Testis (tissue), 2 donors: ENCODE measurements at regions not wholly inside any gene's neighbourhood (a gene's known extent, or its start where the extent isn't known, plus 50 kb on each side); places are given as distances from the start of the nearest gene placed in this dataset.

Source experiments
- DNase-seq: peaks from one replicate; pipeline ENCODE4 v3.0.0-alpha.2; 2019
- H3K27ac ChIP-seq, 2 donors: fragments of 200-600 bp; sonication (generic); one replicate each; pipeline ENCODE4 v1.5.1; 2019
- H3K27me3 ChIP-seq: fragments of 200-600 bp; sonication (generic); one replicate; pipeline ENCODE4 v1.5.1; 2019
- H3K36me3 ChIP-seq: fragments of 200-600 bp; sonication (generic); one replicate; pipeline ENCODE4 v1.5.1; 2017; ENCODE audit warnings: low read depth; ENCODE audit errors: missing control alignments
- H3K4me1 ChIP-seq: fragments of 200-600 bp; sonication (generic); one replicate; pipeline ENCODE4 v1.5.1; 2019
- H3K4me3 ChIP-seq, 2 donors: fragments of 200-600 bp; sonication (generic); one replicate each; pipeline ENCODE4 v1.5.1; 2017 to 2019
- H3K9me3 ChIP-seq: fragments of 200-600 bp; sonication (generic); one replicate; pipeline ENCODE4 v1.5.1; 2017
- CTCF ChIP-seq, 3 experiments: fragments of 450-650 bp in 2 of 3; fragments of 200-600 bp in 1 of 3; sonication (generic) in 1 of 3; IDR thresholded peaks; one replicate each; pipeline ENCODE4 v1.5.1; 2016 to 2019; ENCODE audit warnings: antibody characterized with exemption in 3 of 3, mild to moderate bottlenecking in 2 of 3, moderate library complexity in 1 of 3
- POLR2A ChIP-seq: fragments of 450-650 bp; IDR thresholded peaks from one replicate; pipeline ENCODE4 v1.6.1; 2017; ENCODE audit warnings: antibody characterized with exemption, mild to moderate bottlenecking, moderate library complexity
- WGBS, 2 donors: methylation state at CpG; one replicate each; pipeline ENCODE4 v1.1.5; 2018; 5-methylcytosine and 5-hydroxymethylcytosine counted together
- intact Hi-C: fragments of 100-400 bp; cut with DNase I; formaldehyde crosslinking; loops from one replicate; pipeline ENCODE4 v1.15.1; 2023; ENCODE audit warnings: low total_unique reads

- H3K36me3 ChIP-seq = no peaks in the 10 kb centered on the region
- no peak for TF ChIP-seq CTCF (IDR thresholded peaks at IDR 0.05)
- TF ChIP-seq POLR2A = no peak
- peaks cover 34% of the 10 kb centered on the region for H3K4me1 ChIP-seq
- H3K9me3 ChIP-seq = no peaks in the 10 kb centered on the region
- H3K27me3 ChIP-seq = no peaks in the 10 kb centered on the region
- 44 to 61% methylated on average over 8 of the region's 8 CpGs for WGBS, 2 donors
- DNase-seq = peak; percentile 85
- no peak overlapping the region for H3K4me3 ChIP-seq
- peak overlapping the region; percentile 72 to 84 for H3K27ac ChIP-seq
- intact Hi-C loops = no loop called here
Measured at GRCh38 chr9:107750741-107751566, 261.4 kb upstream of the KLF4 start.

DNA sequence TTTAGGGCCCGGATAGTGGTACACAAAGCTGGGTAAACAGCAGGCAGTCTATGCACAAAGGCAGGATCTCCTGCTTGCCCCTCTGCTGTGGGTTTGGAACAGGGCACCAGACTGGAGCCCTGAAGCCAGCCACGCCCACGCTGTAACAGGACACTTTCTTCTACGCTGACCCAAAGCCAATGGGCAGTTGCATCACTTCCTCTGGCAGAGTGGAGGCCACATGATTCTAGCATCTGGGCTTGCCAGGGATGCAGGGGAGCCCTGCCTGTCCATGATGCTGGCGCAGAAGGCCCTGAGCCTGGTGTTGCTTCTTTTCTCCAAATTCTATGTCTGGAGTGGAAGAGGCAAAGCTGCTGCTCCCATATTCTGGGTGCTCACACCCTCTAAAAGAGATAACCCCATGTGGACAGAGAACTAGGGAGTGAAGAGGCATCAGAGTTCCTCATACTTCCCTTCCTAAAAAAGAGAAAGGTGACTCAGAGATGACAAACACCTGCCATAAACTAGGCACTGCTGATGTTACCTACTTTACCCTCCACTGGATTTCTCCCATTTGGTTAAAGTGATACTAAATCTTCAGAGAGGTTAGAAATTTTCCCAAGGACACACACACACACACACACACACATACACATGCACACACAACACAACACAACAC, 260.3 kb upstream of the KLF4 start:
- 39 to 59% methylated on average over 5 of the region's 5 CpGs for WGBS, 2 donors
- Histone ChIP-seq H3K27ac (peak overlapping the region; percentile 8 to 84), H3K27me3 (no peaks in the 10 kb centered on the region), H3K4me3 (no peak overlapping the region), H3K4me1 (peaks cover 34% of the 10 kb centered on the region), H3K36me3 (no peaks in the 10 kb centered on the region), H3K9me3 (no peaks in the 10 kb centered on the region)
- DNase-seq = peak; percentile 86
- TF ChIP-seq POLR2A (no peak), CTCF (IDR thresholded peaks at IDR 0.05) (no peak)
- intact Hi-C loops = no loop called here

- TF ChIP-seq POLR2A (no peak), CTCF (IDR thresholded peaks at IDR 0.05) (no peak)
- Histone ChIP-seq H3K9me3 (no peaks in the 10 kb centered on the region), H3K27me3 (no peaks in the 10 kb centered on the region), H3K27ac (no peak overlapping the region), H3K4me3 (no peak overlapping the region), H3K4me1 (peaks cover 15% of the 10 kb centered on the region), H3K36me3 (no peaks in the 10 kb centered on the region)
- no peak for DNase-seq
- intact Hi-C loops = no loop called here
- 85 to 93% methylated on average over 2 of the region's 2 CpGs for WGBS, 2 donors
Measured at GRCh38 chr9:107744873-107745272, 255.3 kb upstream of the KLF4 start.

DNA sequence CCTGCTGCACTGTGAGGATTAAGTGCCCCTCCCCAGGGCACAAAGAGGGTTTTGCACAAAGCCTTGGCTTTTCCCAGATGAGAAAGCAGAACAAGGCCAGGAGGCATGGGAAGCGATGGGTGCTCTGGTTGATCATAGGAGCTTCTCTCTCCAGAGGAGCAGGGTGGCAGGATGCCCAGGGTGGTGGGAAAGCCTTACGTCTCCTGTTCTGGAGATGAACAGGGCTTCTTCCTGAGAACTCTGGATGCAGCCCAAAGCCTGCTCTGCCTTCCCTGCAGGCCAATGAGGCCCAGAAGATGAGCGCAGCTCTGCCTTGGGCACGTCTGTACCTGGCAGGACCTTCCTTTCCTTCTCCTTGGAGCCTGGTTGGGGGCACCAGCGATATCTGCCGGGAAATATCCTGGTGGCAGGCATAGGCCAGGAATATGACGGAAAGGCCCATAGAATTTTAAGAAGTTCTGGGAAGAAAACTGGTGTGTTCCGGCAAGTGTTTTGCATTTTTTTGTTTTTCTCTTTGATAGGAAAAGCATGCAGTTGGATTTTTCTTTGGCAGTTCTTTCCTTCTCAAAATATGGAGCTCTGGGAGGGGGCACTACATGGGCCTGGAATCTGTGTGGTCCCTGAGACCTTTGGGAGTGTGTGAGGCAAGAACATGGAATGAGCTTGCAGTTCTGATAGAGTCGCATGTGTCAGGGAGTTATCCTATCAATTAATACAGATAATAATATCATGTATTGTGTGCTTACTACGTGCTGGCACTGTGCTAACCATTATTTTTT, 253.2 kb upstream of the KLF4 start:
- Histone ChIP-seq H3K27ac (peak overlapping the region; percentile 27 to 47), H3K9me3 (no peaks in the 10 kb centered on the region), H3K27me3 (no peaks in the 10 kb centered on the region), H3K4me1 (peaks cover 20% of the 10 kb centered on the region), H3K4me3 (no peak overlapping the region), H3K36me3 (no peaks in the 10 kb centered on the region)
- intact Hi-C loops = no loop called here
- no peak for TF ChIP-seq POLR2A
- TF ChIP-seq CTCF (IDR thresholded peaks at IDR 0.05) = no peak
- DNase-seq = no peak
- WGBS, 2 donors = 61 to 66% methylated on average over 9 to 10 of the region's 10 CpGs
